ENCODE measurements at regions not wholly inside any gene's neighbourhood (a gene's known extent, or its start where the extent isn't known, plus 50 kb on each side); places are given as distances from the start of the nearest gene placed in this dataset.

DNA sequence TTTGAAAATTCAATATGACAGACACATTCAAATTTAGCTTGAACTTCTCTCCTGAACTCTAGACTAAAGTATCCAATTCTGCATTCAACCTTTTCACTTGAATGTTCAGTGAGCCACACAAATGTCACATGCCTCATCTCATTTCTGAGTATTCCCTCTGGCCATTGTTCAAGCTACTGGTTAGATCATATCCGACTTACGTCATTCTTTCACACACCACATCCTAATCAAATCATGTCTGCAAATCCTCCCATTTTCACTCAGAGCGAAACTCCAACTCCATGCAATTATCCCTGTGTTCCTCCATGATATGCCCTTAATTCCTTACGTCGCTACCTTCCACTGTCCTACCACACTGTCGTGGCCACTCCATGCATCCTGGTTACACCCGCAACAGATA is 425.1 kb downstream of the CBLN2 start:
- WGBS, 2 donors, result 89 to 90% methylated on average over 7 of the region's 7 CpGs
- Histone ChIP-seq H3K4me1 (no peaks in the 10 kb centered on the region), H3K4me3 (no peak overlapping the region), H3K27me3 (no peaks in the 10 kb centered on the region), H3K27ac (no peak overlapping the region), H3K36me3 (no peaks in the 10 kb centered on the region), H3K9me3 (no peaks in the 10 kb centered on the region)
- TF ChIP-seq POLR2A (IDR thresholded peaks at IDR 0.05) (no peak), EP300 (IDR thresholded peaks at IDR 0.05) (no peak)
- TF ChIP-seq, protein P1, sequence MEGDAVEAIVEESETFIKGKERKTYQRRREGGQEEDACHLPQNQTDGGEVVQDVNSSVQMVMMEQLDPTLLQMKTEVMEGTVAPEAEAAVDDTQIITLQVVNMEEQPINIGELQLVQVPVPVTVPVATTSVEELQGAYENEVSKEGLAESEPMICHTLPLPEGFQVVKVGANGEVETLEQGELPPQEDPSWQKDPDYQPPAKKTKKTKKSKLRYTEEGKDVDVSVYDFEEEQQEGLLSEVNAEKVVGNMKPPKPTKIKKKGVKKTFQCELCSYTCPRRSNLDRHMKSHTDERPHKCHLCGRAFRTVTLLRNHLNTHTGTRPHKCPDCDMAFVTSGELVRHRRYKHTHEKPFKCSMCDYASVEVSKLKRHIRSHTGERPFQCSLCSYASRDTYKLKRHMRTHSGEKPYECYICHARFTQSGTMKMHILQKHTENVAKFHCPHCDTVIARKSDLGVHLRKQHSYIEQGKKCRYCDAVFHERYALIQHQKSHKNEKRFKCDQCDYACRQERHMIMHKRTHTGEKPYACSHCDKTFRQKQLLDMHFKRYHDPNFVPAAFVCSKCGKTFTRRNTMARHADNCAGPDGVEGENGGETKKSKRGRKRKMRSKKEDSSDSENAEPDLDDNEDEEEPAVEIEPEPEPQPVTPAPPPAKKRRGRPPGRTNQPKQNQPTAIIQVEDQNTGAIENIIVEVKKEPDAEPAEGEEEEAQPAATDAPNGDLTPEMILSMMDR (IDR thresholded peaks at IDR 0.05), result no peak
- DNase-seq (ENCODE audit: low spot score in 2 of 2), result no peak

DNA sequence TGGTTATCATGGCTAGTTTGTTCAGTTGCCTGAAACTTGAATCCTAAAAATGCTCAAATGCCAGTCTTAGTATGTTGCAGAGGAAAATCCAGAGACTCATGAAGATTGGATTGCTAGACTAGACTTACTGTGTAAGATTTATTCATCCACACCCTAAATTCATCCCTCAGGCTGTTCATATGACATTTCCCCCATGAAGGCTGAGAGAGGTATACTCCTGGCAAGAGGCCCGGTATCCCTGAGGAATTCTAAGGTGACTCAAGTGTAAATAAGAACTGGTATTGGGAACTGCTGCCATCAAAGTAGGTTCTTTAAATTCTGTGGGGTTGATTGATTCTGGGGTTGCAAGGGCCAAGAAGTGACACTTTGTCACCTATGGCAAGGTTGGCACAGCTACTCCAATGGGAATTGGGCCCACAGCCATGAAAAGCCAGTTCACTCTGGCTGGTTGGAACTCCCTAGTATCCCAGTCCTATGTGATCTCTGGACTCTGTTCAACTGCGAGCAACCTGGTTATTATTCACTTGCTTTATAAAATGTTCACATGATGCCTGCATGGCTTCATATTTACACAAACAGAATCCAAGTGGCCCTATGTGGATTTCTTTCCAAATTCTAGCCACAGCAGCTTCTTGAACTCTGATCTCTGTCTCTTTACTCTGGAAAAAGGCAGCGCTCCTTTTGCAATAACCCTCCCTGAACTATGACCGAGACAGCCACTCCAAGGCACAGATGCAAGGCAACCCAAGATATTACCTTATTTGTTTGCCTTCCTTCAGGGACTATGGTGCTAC is 429.1 kb downstream of the CBLN2 start:
- DNase-seq (ENCODE audit: low spot score in 2 of 2), result no peak
- Histone ChIP-seq H3K4me3 (no peak overlapping the region), H3K36me3 (no peaks in the 10 kb centered on the region), H3K4me1 (no peaks in the 10 kb centered on the region), H3K27me3 (no peaks in the 10 kb centered on the region), H3K27ac (no peak overlapping the region), H3K9me3 (no peaks in the 10 kb centered on the region)
- WGBS, 2 donors, result 92 to 96% methylated on average over 4 of the region's 4 CpGs
- TF ChIP-seq EP300 (IDR thresholded peaks at IDR 0.05), result no peak

DNA sequence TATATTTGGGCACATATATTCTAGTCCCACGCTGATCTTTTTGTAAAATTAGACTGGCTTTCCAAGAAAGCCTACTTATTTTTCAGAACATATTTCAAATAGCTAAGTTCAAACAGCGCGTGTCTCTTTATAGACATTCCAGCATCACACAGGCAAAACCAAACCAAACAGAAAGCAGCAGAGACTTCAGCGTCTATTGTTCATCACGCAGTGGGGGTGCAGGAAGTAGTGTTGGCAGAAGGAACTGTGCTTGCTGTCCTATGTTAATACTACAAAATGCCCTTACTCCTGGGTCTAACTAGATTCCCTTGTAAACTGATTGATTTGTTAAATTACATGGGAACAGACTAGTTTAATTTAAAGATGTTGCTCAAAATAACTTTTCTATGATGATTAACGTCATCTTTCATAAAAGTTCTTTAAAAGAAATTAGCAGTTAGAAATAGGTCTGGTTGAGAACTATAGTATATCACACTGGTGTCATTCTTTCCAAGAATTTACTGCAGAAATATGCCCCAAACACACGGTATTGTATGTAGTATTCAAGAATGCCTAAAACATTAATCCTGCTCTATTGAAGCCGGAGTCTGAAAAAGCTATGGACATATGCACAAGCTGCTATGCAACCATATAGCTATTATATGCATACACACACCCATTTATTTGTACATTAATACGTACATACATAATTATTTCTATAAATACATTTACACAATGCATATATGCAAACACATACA is 436.3 kb downstream of the CBLN2 start:
- Histone ChIP-seq H3K36me3 (no peaks in the 10 kb centered on the region), H3K4me3 (no peak overlapping the region), H3K4me1 (no peaks in the 10 kb centered on the region), H3K27me3 (no peaks in the 10 kb centered on the region), H3K27ac (no peak overlapping the region), H3K9me3 (no peaks in the 10 kb centered on the region)
- TF ChIP-seq, protein P1 (IDR thresholded peaks at IDR 0.05), result no peak
- TF ChIP-seq EP300 (IDR thresholded peaks at IDR 0.05), result no peak
- TF ChIP-seq POLR2A (IDR thresholded peaks at IDR 0.05), result no peak
- DNase-seq (ENCODE audit: low spot score in 2 of 2), result no peak
- 26 to 30% methylated on average over 9 of the region's 9 CpGs for WGBS, 2 donors

DNA sequence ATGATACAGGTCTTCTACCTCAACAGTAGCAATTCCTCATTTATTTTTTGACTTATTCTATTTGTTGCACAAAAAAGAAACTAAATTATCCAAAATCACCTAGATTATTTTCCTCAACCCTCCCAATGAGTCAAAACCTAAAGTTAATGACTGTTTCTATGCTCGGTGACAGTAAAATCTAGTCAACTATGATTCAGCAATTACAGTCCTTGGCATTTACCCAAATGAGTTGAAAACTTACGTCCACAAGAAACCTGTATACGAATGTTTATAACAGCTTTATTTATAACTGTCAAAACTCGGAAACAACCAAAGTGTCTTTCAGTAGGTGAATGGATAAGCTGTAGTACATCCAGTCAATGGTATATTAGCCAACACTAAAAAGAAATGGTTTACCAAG is 439.3 kb downstream of the CBLN2 start:
- no peaks in the 10 kb centered on the region for H3K27me3 ChIP-seq
- no peak overlapping the region for H3K27ac ChIP-seq
- no peaks in the 10 kb centered on the region for H3K9me3 ChIP-seq
- TF ChIP-seq, protein P1 (IDR thresholded peaks at IDR 0.05), result no peak
- no peak for TF ChIP-seq EP300 (IDR thresholded peaks at IDR 0.05)
- TF ChIP-seq POLR2A (IDR thresholded peaks at IDR 0.05), result no peak
- H3K36me3 ChIP-seq, result no peaks in the 10 kb centered on the region
- H3K4me1 ChIP-seq, result no peaks in the 10 kb centered on the region
- DNase-seq (ENCODE audit: low spot score in 2 of 2), result no peak
- WGBS, 2 donors, result 82 to 93% methylated on average over 4 of the region's 4 CpGs
- H3K4me3 ChIP-seq, result no peak overlapping the region

DNA sequence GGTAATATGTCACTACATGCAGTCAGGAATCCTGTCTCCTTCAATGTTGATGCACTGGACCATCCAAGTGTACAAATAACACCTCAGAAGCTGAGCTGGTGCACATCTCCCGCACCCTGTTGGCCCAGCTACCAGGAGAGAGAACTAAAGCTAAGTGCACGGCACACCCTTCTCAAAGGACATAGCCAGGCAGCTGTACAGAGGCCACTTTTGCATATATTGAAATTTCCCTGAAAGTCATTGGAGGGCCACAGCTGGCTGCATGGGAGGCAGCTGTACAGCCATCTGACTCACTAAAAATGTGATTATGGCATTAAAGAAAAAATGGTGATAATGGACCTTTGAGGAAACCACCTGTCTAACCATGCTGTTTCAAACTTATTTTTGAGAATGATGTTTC is 441.7 kb downstream of the CBLN2 start:
- H3K27ac ChIP-seq, result no peak overlapping the region
- no peaks in the 10 kb centered on the region for H3K9me3 ChIP-seq
- no peaks in the 10 kb centered on the region for H3K4me1 ChIP-seq
- H3K4me3 ChIP-seq, result no peak overlapping the region
- no peak for DNase-seq (ENCODE audit: low spot score in 2 of 2)
- no peaks in the 10 kb centered on the region for H3K36me3 ChIP-seq
- 44 to 73% methylated on average over 2 of the region's 2 CpGs for WGBS, 2 donors
- TF ChIP-seq, protein P1 (IDR thresholded peaks at IDR 0.05), result no peak
- TF ChIP-seq POLR2A (IDR thresholded peaks at IDR 0.05) (no peak), EP300 (IDR thresholded peaks at IDR 0.05) (no peak)
- no peaks in the 10 kb centered on the region for H3K27me3 ChIP-seq

Data from tibial nerve (tissue), 4 donors.